ENCODE measurements at regions not wholly inside any gene's neighbourhood (a gene's known extent, or its start where the extent isn't known, plus 50 kb on each side); places are given as distances from the start of the nearest gene placed in this dataset.

- Mint-ChIP-seq H3K4me1 (no peaks in the 10 kb centered on the region), H3K27me3 (peaks cover 0 to 17% (median 6%) of the 10 kb centered on the region in 5 donors), H3K27ac (no peak overlapping the region), H3K4me3 (no peak overlapping the region), H3K9me3 (peaks cover 0 to 11% (median 0%) of the 10 kb centered on the region in 11 donors), H3K36me3 (peaks cover 0 to 9% (median 2%) of the 10 kb centered on the region in 5 donors)
- DNase-seq: no peak
- CTCF ChIA-PET: no interaction called here
- H3K36me3 ChIP-seq (ENCODE audit: control insufficient read depth in 2 of 3, insufficient read depth in 3 of 3, low read length in 3 of 3): no peaks in the 10 kb centered on the region
- no peaks in the 10 kb centered on the region for H3K27me3 ChIP-seq (ENCODE audit: control insufficient read depth in 2 of 2, insufficient read depth in 2 of 2, low read length in 2 of 2)
- no peak overlapping the region for H3K27ac ChIP-seq (ENCODE audit: low read depth, low read length)
- no peaks in the 10 kb centered on the region for H3K9me3 ChIP-seq (ENCODE audit: control insufficient read depth in 2 of 3, low read length in 3 of 3)
- intact Hi-C loops (cut with micrococcal nuclease): no loop called here
- H3K4me1 ChIP-seq (ENCODE audit: control insufficient read depth in 2 of 2, insufficient read depth in 2 of 2, low read length in 2 of 2): no peaks in the 10 kb centered on the region
- POLR2A ChIA-PET: no interaction called here
- ATAC-seq: no peak
- no peak overlapping the region for H3K4me3 ChIP-seq (ENCODE audit: low read length)
These were observed 54.2 kb upstream of the ANKRD1 start for GRCh38 chr10:90975096-90975495.

- ChIA-PET CTCF (no interaction called here), POLR2A (no interaction called here)
- peaks cover 0 to 12% (median 0%) of the 10 kb centered on the region in 5 donors for H3K27me3 Mint-ChIP-seq
- H3K4me1 Mint-ChIP-seq: no peaks in the 10 kb centered on the region
- no peak overlapping the region for H3K27ac Mint-ChIP-seq
- DNase-seq: no peak
- no peaks in the 10 kb centered on the region for H3K9me3 ChIP-seq (ENCODE audit: control insufficient read depth in 2 of 3, low read length in 3 of 3)
- H3K9me3 Mint-ChIP-seq: peaks cover 0 to 11% (median 0%) of the 10 kb centered on the region in 11 donors
- no peaks in the 10 kb centered on the region for H3K27me3 ChIP-seq (ENCODE audit: control insufficient read depth in 2 of 2, insufficient read depth in 2 of 2, low read length in 2 of 2)
- H3K4me3 ChIP-seq (ENCODE audit: low read length): no peak overlapping the region
- H3K36me3 Mint-ChIP-seq: peaks cover 0 to 9% (median 2%) of the 10 kb centered on the region in 5 donors
- H3K4me1 ChIP-seq (ENCODE audit: control insufficient read depth in 2 of 2, insufficient read depth in 2 of 2, low read length in 2 of 2): no peaks in the 10 kb centered on the region
- no peaks in the 10 kb centered on the region for H3K36me3 ChIP-seq (ENCODE audit: control insufficient read depth in 2 of 3, insufficient read depth in 3 of 3, low read length in 3 of 3)
- no peak overlapping the region for H3K4me3 Mint-ChIP-seq
- ATAC-seq: no peak
- H3K27ac ChIP-seq (ENCODE audit: low read depth, low read length): no peak overlapping the region
- intact Hi-C loops (cut with micrococcal nuclease): no loop called here
These were observed 56.4 kb upstream of the ANKRD1 start for GRCh38 chr10:90977162-90977854.

GRCh38 chr10:90977855-90978486 lies 57.1 kb upstream of the ANKRD1 start:
- Mint-ChIP-seq H3K4me3 (no peak overlapping the region), H3K9me3 (peaks cover 0 to 11% (median 0%) of the 10 kb centered on the region in 11 donors), H3K27me3 (peaks cover 0 to 12% (median 0%) of the 10 kb centered on the region in 5 donors), H3K36me3 (peaks cover 0 to 9% (median 2%) of the 10 kb centered on the region in 5 donors), H3K27ac (no peak overlapping the region), H3K4me1 (no peaks in the 10 kb centered on the region)
- no peak overlapping the region for H3K4me3 ChIP-seq (ENCODE audit: low read length)
- no peak overlapping the region for H3K27ac ChIP-seq (ENCODE audit: low read depth, low read length)
- POLR2A ChIA-PET: no interaction called here
- H3K27me3 ChIP-seq (ENCODE audit: control insufficient read depth in 2 of 2, insufficient read depth in 2 of 2, low read length in 2 of 2): no peaks in the 10 kb centered on the region
- no peaks in the 10 kb centered on the region for H3K4me1 ChIP-seq (ENCODE audit: control insufficient read depth in 2 of 2, insufficient read depth in 2 of 2, low read length in 2 of 2)
- DNase-seq (no peak), ATAC-seq (no peak)
- CTCF ChIA-PET: no interaction called here
- H3K9me3 ChIP-seq (ENCODE audit: control insufficient read depth in 2 of 3, low read length in 3 of 3): no peaks in the 10 kb centered on the region
- intact Hi-C loops (cut with micrococcal nuclease): no loop called here
- H3K36me3 ChIP-seq (ENCODE audit: control insufficient read depth in 2 of 3, insufficient read depth in 3 of 3, low read length in 3 of 3): no peaks in the 10 kb centered on the region

GRCh38 chr10:90982406-90983008 lies 61.6 kb upstream of the ANKRD1 start:
- H3K36me3 Mint-ChIP-seq: no peaks in the 10 kb centered on the region
- H3K9me3 Mint-ChIP-seq: no peaks in the 10 kb centered on the region
- POLR2A ChIA-PET: no interaction called here
- H3K27me3 Mint-ChIP-seq: peaks cover 0 to 4% (median 0%) of the 10 kb centered on the region in 5 donors
- no peaks in the 10 kb centered on the region for H3K4me1 ChIP-seq (ENCODE audit: control insufficient read depth in 2 of 2, insufficient read depth in 2 of 2, low read length in 2 of 2)
- intact Hi-C loops (cut with micrococcal nuclease): no loop called here
- H3K9me3 ChIP-seq (ENCODE audit: control insufficient read depth in 2 of 3, low read length in 3 of 3): no peaks in the 10 kb centered on the region
- no peak overlapping the region for H3K27ac Mint-ChIP-seq
- H3K36me3 ChIP-seq (ENCODE audit: control insufficient read depth in 2 of 3, insufficient read depth in 3 of 3, low read length in 3 of 3): no peaks in the 10 kb centered on the region
- no peak overlapping the region for H3K4me3 ChIP-seq (ENCODE audit: low read length)
- H3K4me3 Mint-ChIP-seq: no peak overlapping the region
- no peaks in the 10 kb centered on the region for H3K27me3 ChIP-seq (ENCODE audit: control insufficient read depth in 2 of 2, insufficient read depth in 2 of 2, low read length in 2 of 2)
- CTCF ChIA-PET: no interaction called here
- no peak overlapping the region for H3K27ac ChIP-seq (ENCODE audit: low read depth, low read length)
- no peak for DNase-seq
- no peak for ATAC-seq
- peaks cover 0 to 14% (median 12%) of the 10 kb centered on the region in 7 donors for H3K4me1 Mint-ChIP-seq

GRCh38 chr10:90983914-90984549 lies 63.1 kb upstream of the ANKRD1 start:
- intact Hi-C loops (cut with micrococcal nuclease): no loop called here
- POLR2A ChIA-PET: no interaction called here

GRCh38 chr10:90984898-90985297 lies 64.0 kb upstream of the ANKRD1 start:
- ChIA-PET POLR2A (no interaction called here), CTCF (interaction anchor here (0.7 kb wide), 1 partner anchor 21 kb away, joined by 5 read pairs; no protein-coding TSS in a partner anchor)
- H3K36me3 Mint-ChIP-seq: no peaks in the 10 kb centered on the region
- no peak overlapping the region for H3K27ac Mint-ChIP-seq
- no peak overlapping the region for H3K4me3 ChIP-seq (ENCODE audit: low read length)
- ATAC-seq: no peak
- H3K9me3 ChIP-seq (ENCODE audit: control insufficient read depth in 2 of 3, low read length in 3 of 3): no peaks in the 10 kb centered on the region
- H3K36me3 ChIP-seq (ENCODE audit: control insufficient read depth in 2 of 3, insufficient read depth in 3 of 3, low read length in 3 of 3): no peaks in the 10 kb centered on the region
- intact Hi-C loops (cut with micrococcal nuclease): no loop called here
- H3K4me3 Mint-ChIP-seq: no peak overlapping the region
- peaks cover 0 to 14% (median 12%) of the 10 kb centered on the region in 7 donors for H3K4me1 Mint-ChIP-seq
- DNase-seq: no peak
- H3K9me3 Mint-ChIP-seq: no peaks in the 10 kb centered on the region
- H3K27ac ChIP-seq (ENCODE audit: low read depth, low read length): no peak overlapping the region
- no peaks in the 10 kb centered on the region for H3K27me3 ChIP-seq (ENCODE audit: control insufficient read depth in 2 of 2, insufficient read depth in 2 of 2, low read length in 2 of 2)
- no peaks in the 10 kb centered on the region for H3K4me1 ChIP-seq (ENCODE audit: control insufficient read depth in 2 of 2, insufficient read depth in 2 of 2, low read length in 2 of 2)
- H3K27me3 Mint-ChIP-seq: peaks cover 0 to 2% (median 0%) of the 10 kb centered on the region in 5 donors

More at GRCh38 chr10:90983914-90984549, 63.1 kb upstream of the ANKRD1 start:
- ATAC-seq: no peak
- Histone ChIP-seq H3K27me3 (ENCODE audit: control insufficient read depth in 2 of 2, insufficient read depth in 2 of 2, low read length in 2 of 2) (no peaks in the 10 kb centered on the region), H3K4me1 (ENCODE audit: control insufficient read depth in 2 of 2, insufficient read depth in 2 of 2, low read length in 2 of 2) (no peaks in the 10 kb centered on the region), H3K36me3 (ENCODE audit: control insufficient read depth in 2 of 3, insufficient read depth in 3 of 3, low read length in 3 of 3) (no peaks in the 10 kb centered on the region), H3K27ac (ENCODE audit: low read depth, low read length) (no peak overlapping the region), H3K9me3 (ENCODE audit: control insufficient read depth in 2 of 3, low read length in 3 of 3) (no peaks in the 10 kb centered on the region), H3K4me3 (ENCODE audit: low read length) (no peak overlapping the region)
- Mint-ChIP-seq H3K4me3 (peak overlapping the region in 4 of 10 donors; percentile 4 to 12 (median 8)), H3K36me3 (no peaks in the 10 kb centered on the region), H3K9me3 (no peaks in the 10 kb centered on the region), H3K27ac (peak overlapping the region in 2 of 9 donors; percentile 0 to 17), H3K27me3 (peaks cover 0 to 2% (median 0%) of the 10 kb centered on the region in 5 donors), H3K4me1 (peaks cover 0 to 14% (median 12%) of the 10 kb centered on the region in 7 donors)
- CTCF ChIA-PET: no interaction called here
- DNase-seq: no peak
